Cardiac muscle cell (in vitro differentiated cells and primary cell): ENCODE measurements at regions not wholly inside any gene's neighbourhood (a gene's known extent, or its start where the extent isn't known, plus 50 kb on each side); places are given as distances from the start of the nearest gene placed in this dataset.
"Not testable (repeated sequence)": the region's sequence is repeated elsewhere in the genome, so short reads cannot be mapped to it uniquely, and the experiment has no call there.

Source experiments
- DNase-seq, 2 donors: peaks; one replicate each; pipeline versions ENCODE4 v3.0.0 to v3.0.0-alpha.2; 2010 to 2017; ENCODE audit warnings: low read depth in 1 of 2, low spot score in 1 of 2
- H3K27ac ChIP-seq: fragments of 200-600 bp; sonication (generic); 2 replicates; pipeline ENCODE4 v1.5.1; 2016
- H3K27me3 ChIP-seq: fragments of 200-600 bp; sonication (generic); 2 replicates; pipeline ENCODE4 v1.6.0; 2016; ENCODE audit warnings: control low read depth
- H3K36me3 ChIP-seq: fragments of 200-600 bp; sonication (generic); 2 replicates; pipeline ENCODE4 v1.5.1; 2016; ENCODE audit warnings: control low read depth
- H3K4me1 ChIP-seq: fragments of 200-600 bp; sonication (generic); 2 replicates; pipeline ENCODE4 v1.8.1; 2017; ENCODE audit warnings: low read depth, mild to moderate bottlenecking, mixed run types
- H3K4me3 ChIP-seq: fragments of 200-600 bp; sonication (generic); 2 replicates; pipeline ENCODE4 v1.5.1; 2016; ENCODE audit warnings: mild to moderate bottlenecking
- H3K9me3 ChIP-seq: fragments of 200-600 bp; sonication (generic); 2 replicates; pipeline ENCODE4 v1.5.1; 2017; ENCODE audit warnings: low read depth, mild to moderate bottlenecking, control low read depth
- TF ChIP-seq, protein P1 (sequence below): IDR thresholded peaks from 2 replicates; pipeline ENCODE4 v1.5.1; 2012; ENCODE audit warnings: low read depth, mild to moderate bottlenecking, low read length

DNA sequence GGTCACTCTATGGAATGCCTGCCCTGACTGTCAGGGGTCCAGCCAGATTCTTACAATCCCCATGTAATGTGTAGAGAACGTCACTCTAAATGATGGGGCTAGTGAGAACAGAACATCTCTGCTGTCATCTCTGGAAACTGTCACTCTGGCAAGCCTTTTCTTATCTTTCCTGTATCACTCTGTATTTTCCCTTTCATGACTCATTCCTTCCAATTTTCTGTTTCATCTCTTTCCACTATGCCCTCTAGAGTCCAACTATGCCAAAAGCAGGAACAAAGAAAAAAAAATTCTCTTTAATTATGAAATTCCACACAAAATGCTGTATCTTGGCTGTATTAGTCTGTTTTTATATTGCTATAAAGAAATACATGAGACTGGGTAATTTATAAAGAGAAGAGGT is 608.8 kb downstream of the ADCYAP1 start:
- no peak overlapping the region for H3K27ac ChIP-seq
- H3K4me3 ChIP-seq: no peak overlapping the region
- no peaks in the 10 kb centered on the region for H3K27me3 ChIP-seq
- H3K36me3 ChIP-seq: no peaks in the 10 kb centered on the region
- no peaks in the 10 kb centered on the region for H3K9me3 ChIP-seq
- DNase-seq: peak in 1 of 2 donors; percentile 1
- TF ChIP-seq, protein P1, sequence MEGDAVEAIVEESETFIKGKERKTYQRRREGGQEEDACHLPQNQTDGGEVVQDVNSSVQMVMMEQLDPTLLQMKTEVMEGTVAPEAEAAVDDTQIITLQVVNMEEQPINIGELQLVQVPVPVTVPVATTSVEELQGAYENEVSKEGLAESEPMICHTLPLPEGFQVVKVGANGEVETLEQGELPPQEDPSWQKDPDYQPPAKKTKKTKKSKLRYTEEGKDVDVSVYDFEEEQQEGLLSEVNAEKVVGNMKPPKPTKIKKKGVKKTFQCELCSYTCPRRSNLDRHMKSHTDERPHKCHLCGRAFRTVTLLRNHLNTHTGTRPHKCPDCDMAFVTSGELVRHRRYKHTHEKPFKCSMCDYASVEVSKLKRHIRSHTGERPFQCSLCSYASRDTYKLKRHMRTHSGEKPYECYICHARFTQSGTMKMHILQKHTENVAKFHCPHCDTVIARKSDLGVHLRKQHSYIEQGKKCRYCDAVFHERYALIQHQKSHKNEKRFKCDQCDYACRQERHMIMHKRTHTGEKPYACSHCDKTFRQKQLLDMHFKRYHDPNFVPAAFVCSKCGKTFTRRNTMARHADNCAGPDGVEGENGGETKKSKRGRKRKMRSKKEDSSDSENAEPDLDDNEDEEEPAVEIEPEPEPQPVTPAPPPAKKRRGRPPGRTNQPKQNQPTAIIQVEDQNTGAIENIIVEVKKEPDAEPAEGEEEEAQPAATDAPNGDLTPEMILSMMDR: peak; percentile 18
- H3K4me1 ChIP-seq: no peaks in the 10 kb centered on the region

DNA sequence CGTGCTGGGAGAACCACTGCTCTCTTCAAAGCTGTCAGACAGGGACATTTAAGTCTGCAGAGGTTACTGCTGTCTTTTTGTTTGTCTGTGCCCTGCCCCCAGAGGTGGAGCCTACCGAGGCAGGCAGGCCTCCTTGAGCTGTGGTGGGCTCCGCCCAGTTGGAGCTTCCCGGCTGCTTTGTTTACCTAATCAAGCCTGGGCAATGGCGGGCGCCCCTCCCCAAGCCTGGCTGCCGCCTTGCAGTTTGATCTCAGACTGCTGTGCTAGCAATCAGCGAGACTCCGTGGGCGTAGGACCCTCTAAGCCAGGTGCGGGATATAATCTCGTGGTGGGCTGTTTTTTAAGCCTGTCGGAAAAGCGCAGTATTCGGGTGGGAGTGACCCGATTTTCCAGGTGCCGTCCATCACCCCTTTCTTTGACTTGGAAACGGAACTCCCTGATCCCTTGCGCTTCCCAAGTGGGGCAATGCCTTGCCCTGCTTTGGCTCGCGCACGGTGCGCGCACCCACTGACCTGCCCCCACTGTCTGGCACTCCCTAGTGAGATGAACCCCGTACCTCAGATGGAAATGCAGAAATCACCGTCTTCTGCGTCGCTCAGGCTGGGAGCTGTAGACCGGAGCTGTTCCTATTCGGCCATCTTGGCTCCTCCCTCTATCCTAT is 617.0 kb downstream of the ADCYAP1 start:
- not testable (repeated sequence) for H3K4me3 ChIP-seq, H3K4me1 ChIP-seq, H3K9me3 ChIP-seq, DNase-seq, H3K27ac ChIP-seq, H3K36me3 ChIP-seq, H3K27me3 ChIP-seq

DNA sequence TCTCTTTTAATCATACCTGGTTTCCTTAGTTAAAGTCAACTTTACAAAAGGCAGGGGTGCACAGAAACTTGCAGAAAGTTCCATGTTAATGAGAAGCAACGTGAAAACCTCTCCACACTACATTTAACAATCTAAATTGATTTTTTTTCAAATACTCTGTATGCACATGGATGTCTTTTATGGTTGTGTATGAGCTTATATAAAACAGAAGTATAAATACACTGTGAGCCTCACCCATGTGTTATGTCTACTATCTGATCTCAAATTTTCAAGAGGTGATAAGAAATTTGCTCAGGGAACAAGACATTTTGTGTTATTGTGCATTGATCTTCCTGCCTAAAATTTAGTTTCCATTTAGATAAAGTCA is 617.6 kb downstream of the ADCYAP1 start:
- Histone ChIP-seq H3K27me3 (no peaks in the 10 kb centered on the region), H3K4me1 (no peaks in the 10 kb centered on the region), H3K36me3 (no peaks in the 10 kb centered on the region), H3K9me3 (no peaks in the 10 kb centered on the region), H3K4me3 (no peak overlapping the region), H3K27ac (no peak overlapping the region)
- TF ChIP-seq, protein P1: no peak
- no peak for DNase-seq

DNA sequence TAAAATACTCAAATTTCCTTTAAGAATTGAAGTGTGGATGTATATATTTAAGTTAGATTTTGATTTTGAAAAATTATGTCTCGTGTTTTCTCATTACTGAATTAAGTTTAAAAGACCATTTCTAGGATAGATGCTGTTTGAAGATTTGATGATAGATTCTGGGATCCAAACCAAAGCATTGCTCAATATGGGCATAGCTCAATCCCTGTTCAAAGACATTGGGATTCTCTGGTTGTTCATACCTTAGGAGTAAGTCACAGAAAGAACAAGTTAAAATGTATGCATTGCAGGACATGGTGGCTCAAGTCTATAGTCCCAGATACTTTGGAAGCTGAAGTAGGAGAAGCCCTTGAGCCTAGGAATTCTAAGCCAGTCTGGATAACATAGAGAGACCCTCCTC is 622.3 kb downstream of the ADCYAP1 start:
- Histone ChIP-seq H3K27ac (no peak overlapping the region), H3K4me1 (no peaks in the 10 kb centered on the region), H3K36me3 (no peaks in the 10 kb centered on the region), H3K27me3 (no peaks in the 10 kb centered on the region), H3K9me3 (no peaks in the 10 kb centered on the region), H3K4me3 (no peak overlapping the region)
- DNase-seq: peak in 1 of 2 donors; percentile 19
- TF ChIP-seq, protein P1: no peak

DNA sequence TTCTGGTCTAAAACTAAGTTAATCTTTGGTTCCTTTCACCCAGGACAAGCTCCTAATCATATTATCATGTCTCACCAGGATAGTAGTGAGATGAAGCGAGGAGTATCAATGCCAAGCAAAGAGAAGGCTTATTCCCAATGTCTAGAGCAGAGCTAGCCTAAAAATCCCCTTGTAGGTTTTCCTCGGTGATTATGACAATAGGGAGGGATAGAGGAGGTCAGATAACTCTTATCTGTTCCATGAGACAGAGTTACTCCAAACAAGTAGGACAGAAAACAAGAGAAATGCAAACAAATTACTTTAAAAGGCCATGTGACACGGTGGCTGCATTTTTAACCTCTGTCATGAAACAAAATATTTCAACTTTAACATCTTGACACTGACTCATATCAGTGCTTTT is 623.1 kb downstream of the ADCYAP1 start:
- Histone ChIP-seq H3K4me1 (no peaks in the 10 kb centered on the region), H3K9me3 (no peaks in the 10 kb centered on the region), H3K4me3 (no peak overlapping the region), H3K27ac (no peak overlapping the region), H3K27me3 (no peaks in the 10 kb centered on the region), H3K36me3 (no peaks in the 10 kb centered on the region)
- TF ChIP-seq, protein P1: no peak
- no peak for DNase-seq

DNA sequence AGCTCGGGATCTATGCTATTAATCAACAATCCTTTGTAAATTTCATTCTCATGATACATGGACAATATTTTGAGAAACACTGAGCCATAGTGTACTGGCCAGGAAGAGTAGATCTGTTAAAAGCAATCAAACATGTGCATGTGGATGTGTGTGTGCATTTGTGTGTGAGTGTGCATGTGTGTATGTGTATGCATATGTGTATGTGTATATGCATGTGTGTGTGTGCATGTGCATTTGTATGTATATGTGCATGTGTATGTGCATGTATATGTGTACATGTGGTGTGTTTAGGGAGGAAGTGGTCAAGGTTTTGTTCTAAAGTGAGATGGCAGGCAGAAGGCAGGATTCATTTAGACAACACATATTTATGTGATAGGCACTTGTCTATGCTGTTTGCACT is 623.8 kb downstream of the ADCYAP1 start:
- H3K4me1 ChIP-seq: no peaks in the 10 kb centered on the region
- no peak overlapping the region for H3K27ac ChIP-seq
- H3K36me3 ChIP-seq: no peaks in the 10 kb centered on the region
- no peak overlapping the region for H3K4me3 ChIP-seq
- H3K9me3 ChIP-seq: no peaks in the 10 kb centered on the region
- no peaks in the 10 kb centered on the region for H3K27me3 ChIP-seq
- TF ChIP-seq, protein P1: no peak
- no peak for DNase-seq
